GM21619 (cell line): ENCODE measurements at regions not wholly inside any gene's neighbourhood (a gene's known extent, or its start where the extent isn't known, plus 50 kb on each side); places are given as distances from the start of the nearest gene placed in this dataset.

Source experiments
- ATAC-seq: cut with Tn5 transposase; IDR thresholded peaks from one replicate; pipeline ENCODE4 v1.9.1; 2021; ENCODE audit not compliant: unreplicated experiment

DNA sequence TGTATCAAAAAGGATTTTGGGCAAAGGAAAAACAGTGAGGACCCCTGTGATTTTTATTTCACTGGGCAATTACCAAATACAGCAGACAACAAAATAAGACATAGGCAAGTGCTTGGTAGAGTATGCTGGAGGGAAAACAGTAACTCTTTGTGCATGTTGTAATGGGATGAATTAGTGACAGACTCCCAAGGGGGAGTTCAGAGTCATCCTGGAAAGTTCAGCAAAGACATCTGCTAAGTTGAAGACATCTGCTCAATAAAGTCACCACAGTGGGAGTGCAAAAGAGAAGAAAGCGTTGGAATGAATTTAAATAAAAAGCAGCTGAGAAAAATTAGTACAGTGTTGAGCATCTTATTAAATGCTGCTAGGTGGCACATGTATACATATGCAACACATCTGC, 378.8 kb upstream of the ISX start:
- ATAC-seq, result no peak

- ATAC-seq, result no peak
These were observed 377.1 kb upstream of the ISX start for GRCh38 chr22:34688825-34689224.

GRCh38 chr22:34696557-34696956, 369.4 kb upstream of the ISX start:
- no peak for ATAC-seq

DNA sequence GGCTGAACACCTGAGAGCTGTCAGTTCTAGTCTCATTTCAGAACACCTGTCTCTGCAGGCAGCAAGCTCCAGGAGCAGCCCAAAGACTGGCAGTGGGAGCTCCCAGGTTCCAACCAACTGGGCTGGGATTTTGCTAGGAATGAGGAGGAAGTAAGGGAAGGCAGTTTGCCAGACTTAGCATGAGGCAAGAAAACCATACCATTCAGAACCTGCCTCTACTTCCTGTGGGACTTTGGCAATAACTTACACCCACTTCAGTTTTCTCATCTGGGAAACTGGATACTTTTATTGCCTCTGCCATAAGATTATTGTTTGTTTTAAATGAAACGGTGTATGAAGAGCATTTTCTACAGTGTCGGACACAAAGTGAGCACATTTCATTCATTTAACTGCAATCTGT, 363.7 kb upstream of the ISX start:
- ATAC-seq, result no peak

- ATAC-seq, result no peak
These were observed 356.3 kb upstream of the ISX start for GRCh38 chr22:34709641-34710040.

DNA sequence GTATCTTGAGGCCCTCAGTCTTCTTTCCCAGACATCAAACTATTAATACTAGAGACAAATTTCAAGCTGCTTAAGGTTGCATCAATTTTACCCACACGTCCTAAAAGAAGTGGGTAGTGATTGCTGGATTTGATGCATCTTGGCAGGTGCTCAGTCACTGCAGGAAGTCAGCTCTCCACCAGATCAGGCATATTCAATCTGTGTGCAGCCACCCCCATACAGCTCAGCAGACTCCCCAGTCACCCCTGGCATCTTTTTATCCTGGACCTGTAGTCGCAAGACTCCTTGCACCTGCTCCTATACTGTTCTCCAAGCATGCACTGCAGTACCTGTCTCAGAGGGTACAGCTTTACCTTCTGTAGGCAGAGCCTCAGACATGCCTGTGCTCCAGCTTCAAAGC, 343.1 kb upstream of the ISX start:
- no peak for ATAC-seq

GRCh38 chr22:34736081-34736480, 329.9 kb upstream of the ISX start:
- no peak for ATAC-seq

DNA sequence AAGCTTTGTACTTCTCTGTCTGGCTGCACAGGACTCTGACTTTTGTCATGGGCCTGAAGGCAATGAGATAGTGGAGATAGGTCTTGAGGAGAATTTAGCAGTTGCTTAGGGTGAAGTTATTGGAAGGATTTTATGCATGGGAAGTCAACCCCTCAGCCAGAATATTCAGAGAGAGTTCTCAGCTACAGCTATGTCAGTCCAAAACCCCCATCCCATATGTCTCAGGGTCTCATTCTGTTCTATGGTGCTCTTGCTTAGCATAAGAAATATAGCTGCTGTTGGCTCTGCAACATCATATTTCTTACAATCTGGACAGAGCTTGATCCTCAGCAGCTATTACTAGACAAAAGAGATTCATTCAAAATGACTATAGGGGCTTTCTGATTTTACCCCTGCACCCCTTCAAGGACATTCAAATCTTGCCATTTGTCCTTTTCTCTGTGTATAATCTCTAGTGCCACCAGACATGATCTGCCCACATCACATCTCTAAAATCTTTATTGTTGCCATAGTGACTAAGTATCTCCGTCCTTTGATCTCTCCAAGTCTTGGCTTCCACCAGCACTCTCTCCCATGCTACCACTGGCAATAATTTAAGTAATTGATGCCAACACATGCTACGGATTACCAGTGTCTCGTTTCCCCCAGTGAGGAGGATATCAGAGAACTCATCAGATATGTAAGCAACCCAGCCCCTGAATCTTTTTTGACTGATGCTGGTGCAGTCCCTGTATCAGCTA, 327.1 kb upstream of the ISX start:
- no peak for ATAC-seq

GRCh38 chr22:34743110-34743751, 322.7 kb upstream of the ISX start:
- ATAC-seq, result no peak

DNA sequence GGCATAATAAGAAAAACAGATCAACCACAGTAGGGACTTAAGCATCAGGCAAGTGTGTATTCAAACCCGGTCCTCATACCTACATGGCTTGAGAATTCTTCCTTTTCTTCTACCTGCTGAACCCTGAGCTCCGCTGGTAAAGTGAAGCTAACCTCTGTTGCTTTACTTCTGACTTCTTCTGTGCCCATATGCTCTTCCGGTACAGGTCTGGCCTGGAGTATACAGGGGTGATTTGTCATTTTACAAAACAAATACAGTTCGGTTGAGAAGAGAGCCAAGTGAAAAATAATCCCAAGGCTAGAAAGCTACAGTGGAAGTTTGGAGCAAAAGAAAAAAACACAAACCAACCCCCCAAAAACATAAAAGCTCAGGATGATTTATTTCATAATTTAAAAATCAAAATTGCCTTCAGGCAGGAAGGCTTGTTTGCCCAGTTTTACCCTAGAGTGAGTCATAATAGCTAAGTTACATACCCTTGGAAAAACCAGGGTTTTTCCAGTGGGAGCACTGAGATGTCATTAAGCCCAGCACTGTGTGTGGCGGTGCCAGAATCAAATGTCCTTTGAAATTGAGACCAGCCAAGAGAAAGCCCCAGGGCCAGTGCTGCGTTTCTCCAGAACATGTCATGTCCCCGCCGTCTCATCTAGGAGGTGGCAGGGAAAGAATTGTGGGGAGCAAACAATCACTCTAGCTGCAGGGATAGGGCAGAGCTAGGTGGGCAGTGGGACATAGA, 305.5 kb upstream of the ISX start:
- no peak for ATAC-seq

GRCh38 chr22:34761111-34761510, 304.8 kb upstream of the ISX start:
- no peak for ATAC-seq

- no peak for ATAC-seq
These were observed 302.5 kb upstream of the ISX start for GRCh38 chr22:34763496-34763895.

GRCh38 chr22:34765115-34765514, 300.8 kb upstream of the ISX start:
- ATAC-seq, result no peak

- ATAC-seq, result no peak
These were observed 296.6 kb upstream of the ISX start for GRCh38 chr22:34769361-34769760.

- no peak for ATAC-seq
These were observed 289.1 kb upstream of the ISX start for GRCh38 chr22:34776817-34777216.

DNA sequence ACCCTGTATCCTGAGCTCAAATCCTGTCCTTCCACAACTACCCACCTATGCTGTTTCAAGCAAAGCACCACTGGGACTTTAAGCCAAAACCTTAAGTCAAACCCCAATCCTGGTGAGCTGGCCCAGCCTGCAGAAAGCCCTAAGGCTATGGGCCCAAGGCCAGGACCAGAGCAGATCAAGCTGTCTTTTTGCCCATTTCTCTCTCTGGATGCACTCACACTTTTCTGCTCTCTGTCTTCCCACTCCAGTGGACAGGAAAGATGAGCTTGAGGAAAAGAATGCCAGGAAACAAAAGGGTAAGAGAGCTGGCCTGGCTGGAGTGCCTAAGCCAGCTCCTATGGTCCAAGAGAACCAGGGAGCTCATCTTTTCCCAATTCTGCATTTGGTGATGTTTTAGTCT, 284.3 kb upstream of the ISX start:
- no peak for ATAC-seq

GRCh38 chr22:34783436-34783835, 282.5 kb upstream of the ISX start:
- no peak for ATAC-seq

GRCh38 chr22:34784056-34784455, 281.9 kb upstream of the ISX start:
- ATAC-seq, result no peak

GRCh38 chr22:34797826-34798225, 268.1 kb upstream of the ISX start:
- ATAC-seq, result no peak

GRCh38 chr22:34798605-34799004, 267.4 kb upstream of the ISX start:
- ATAC-seq, result no peak

DNA sequence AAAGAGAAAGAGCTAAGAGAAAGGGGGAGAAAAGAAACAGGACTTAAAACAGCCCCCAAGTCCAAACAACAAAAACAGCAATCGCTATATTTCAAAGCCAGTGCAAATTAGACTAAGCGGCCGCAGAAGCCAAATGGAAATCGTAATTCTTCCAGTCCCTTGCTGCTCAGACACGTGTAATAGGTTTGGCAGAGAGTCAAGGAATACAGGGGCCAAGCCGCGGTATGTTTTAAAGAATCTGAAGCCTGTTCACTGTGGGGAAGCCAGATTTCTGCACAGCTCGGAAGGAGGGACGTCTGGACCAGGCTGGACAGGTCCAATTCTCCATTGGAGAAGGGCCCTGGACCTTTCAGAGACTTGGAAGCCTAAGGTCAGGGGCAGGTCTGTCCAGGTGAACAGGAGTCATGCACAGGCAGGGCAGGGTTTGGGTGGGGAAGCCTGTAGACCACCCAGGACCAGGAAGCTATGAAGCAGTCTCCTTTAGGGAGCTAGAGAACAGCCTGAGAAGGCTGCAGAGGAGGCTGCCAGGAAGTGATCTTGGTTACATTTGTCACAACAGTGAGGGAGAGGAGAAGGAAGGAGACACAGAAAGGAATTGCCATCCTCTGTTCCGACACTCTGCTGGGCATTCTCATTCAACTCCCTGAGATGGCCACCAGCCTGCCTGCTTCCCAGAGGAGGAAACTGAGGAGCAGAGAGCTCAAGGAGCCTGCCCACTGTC, 265.5 kb upstream of the ISX start:
- no peak for ATAC-seq

- ATAC-seq, result no peak
These were observed 264.7 kb upstream of the ISX start for GRCh38 chr22:34801221-34801620.
